Activated naive CD4-positive, alpha-beta T cell treated with anti-CD3 and anti-CD28 coated beads, Interleukin-2, amount 50 U/mL, for 72 hours (primary cell): ENCODE measurements at regions not wholly inside any gene's neighbourhood (a gene's known extent, or its start where the extent isn't known, plus 50 kb on each side); places are given as distances from the start of the nearest gene placed in this dataset.

Source experiments
- ATAC-seq, 2 donors: fragments of 150-1000 bp; cut with Tn5 transposase; 2 replicates each; pipeline ENCODE4 v1.10.0; 2021; ENCODE audit warnings: mild to moderate bottlenecking in 2 of 2, moderate library complexity in 2 of 2
- DNase-seq, 2 donors: peaks; one replicate each; pipeline ENCODE4 v3.0.0; 2021 to 2022; ENCODE audit warnings: low spot score in 2 of 2
- H3K27ac Mint-ChIP-seq, 2 donors: one replicate each; pipeline ENCODE4 v1.8.0; 2022; ENCODE audit warnings: mild to moderate bottlenecking in 2 of 2, mixed read lengths in 2 of 2
- H3K36me3 Mint-ChIP-seq, 2 donors: one replicate each; pipeline ENCODE4 v1.8.0; 2022; ENCODE audit warnings: mixed read lengths in 2 of 2
- H3K9me3 Mint-ChIP-seq, 2 donors: one replicate each; pipeline ENCODE4 v1.8.0; 2022; ENCODE audit warnings: mixed read lengths in 2 of 2

DNA sequence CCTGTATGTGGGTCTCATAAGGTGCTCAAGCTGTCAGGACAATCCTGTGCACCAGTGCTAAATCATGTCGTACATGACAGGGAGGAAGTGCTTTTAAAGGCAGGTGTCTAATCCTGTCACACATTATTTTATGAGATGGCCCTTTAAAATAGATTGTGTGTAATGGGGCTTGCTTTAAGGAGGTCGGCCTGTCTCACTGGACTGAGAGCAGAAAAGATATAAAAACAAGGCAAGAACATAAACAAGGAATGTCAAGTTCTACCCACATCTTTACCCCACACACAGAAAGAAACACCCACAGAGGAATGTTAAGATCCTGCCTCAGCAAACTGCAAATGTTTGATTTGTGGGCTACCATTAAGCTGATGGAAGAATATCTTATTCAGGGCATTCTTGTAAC, 279.0 kb downstream of the FOXA2 start:
- Mint-ChIP-seq H3K9me3 (peaks cover 5 to 11% of the 10 kb centered on the region in 2 donors), H3K36me3 (no peaks in the 10 kb centered on the region), H3K27ac (no peak overlapping the region)
- DNase-seq (no peak), ATAC-seq (no peak)

- Mint-ChIP-seq H3K9me3 (peaks cover 5 to 17% of the 10 kb centered on the region in 2 donors), H3K27ac (no peak overlapping the region), H3K36me3 (no peaks in the 10 kb centered on the region)
- ATAC-seq (no peak), DNase-seq (no peak)
These were observed 280.8 kb downstream of the FOXA2 start for GRCh38 chr20:22303523-22303922.

GRCh38 chr20:22302039-22302438, 282.3 kb downstream of the FOXA2 start:
- Mint-ChIP-seq H3K9me3 (peaks cover 5 to 17% of the 10 kb centered on the region in 2 donors), H3K27ac (no peak overlapping the region), H3K36me3 (no peaks in the 10 kb centered on the region)
- DNase-seq (no peak), ATAC-seq (no peak)

GRCh38 chr20:22293886-22294285, 290.5 kb downstream of the FOXA2 start:
- ATAC-seq (no peak), DNase-seq (no peak)
- no peak overlapping the region for H3K27ac Mint-ChIP-seq
- H3K36me3 Mint-ChIP-seq, result no peaks in the 10 kb centered on the region
- H3K9me3 Mint-ChIP-seq, result peaks cover 16 to 20% of the 10 kb centered on the region in 2 donors

- H3K9me3 Mint-ChIP-seq, result peaks cover 17 to 18% of the 10 kb centered on the region in 2 donors
- DNase-seq, result no peak
- no peak for ATAC-seq
- H3K27ac Mint-ChIP-seq, result no peak overlapping the region
- no peaks in the 10 kb centered on the region for H3K36me3 Mint-ChIP-seq
These were observed 294.9 kb downstream of the FOXA2 start for GRCh38 chr20:22289442-22289841.

- no peak for DNase-seq
- Mint-ChIP-seq H3K36me3 (no peaks in the 10 kb centered on the region), H3K27ac (no peak overlapping the region), H3K9me3 (peaks cover 16 to 17% of the 10 kb centered on the region in 2 donors)
- no peak for ATAC-seq
These were observed 295.4 kb downstream of the FOXA2 start for GRCh38 chr20:22288957-22289356.

GRCh38 chr20:22288156-22288555, 296.2 kb downstream of the FOXA2 start:
- no peak for ATAC-seq
- Mint-ChIP-seq H3K27ac (no peak overlapping the region), H3K36me3 (no peaks in the 10 kb centered on the region), H3K9me3 (peaks cover 11 to 12% of the 10 kb centered on the region in 2 donors)
- no peak for DNase-seq

DNA sequence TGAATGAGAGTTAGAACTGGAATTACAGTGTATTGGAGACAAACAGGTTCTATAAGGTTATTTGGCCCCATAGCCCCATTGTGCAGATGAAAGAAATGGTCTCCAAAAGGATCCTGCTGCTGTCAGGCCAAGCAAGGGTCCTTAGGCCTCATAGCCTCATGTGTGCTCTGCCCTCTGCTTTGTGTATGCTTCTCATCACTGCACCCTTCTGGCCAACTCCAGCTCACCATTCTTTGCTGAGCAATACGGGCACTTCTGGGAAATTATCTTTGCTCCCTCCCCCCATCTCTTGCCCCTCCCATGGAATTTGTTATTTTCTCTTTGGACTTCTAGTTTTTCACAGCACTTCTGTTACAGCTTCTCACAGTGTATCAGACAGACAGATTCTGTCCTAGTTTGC, 298.8 kb downstream of the FOXA2 start:
- H3K9me3 Mint-ChIP-seq, result peaks cover 6 to 9% of the 10 kb centered on the region in 2 donors
- ATAC-seq (no peak), DNase-seq (no peak)
- no peak overlapping the region for H3K27ac Mint-ChIP-seq
- no peaks in the 10 kb centered on the region for H3K36me3 Mint-ChIP-seq

DNA sequence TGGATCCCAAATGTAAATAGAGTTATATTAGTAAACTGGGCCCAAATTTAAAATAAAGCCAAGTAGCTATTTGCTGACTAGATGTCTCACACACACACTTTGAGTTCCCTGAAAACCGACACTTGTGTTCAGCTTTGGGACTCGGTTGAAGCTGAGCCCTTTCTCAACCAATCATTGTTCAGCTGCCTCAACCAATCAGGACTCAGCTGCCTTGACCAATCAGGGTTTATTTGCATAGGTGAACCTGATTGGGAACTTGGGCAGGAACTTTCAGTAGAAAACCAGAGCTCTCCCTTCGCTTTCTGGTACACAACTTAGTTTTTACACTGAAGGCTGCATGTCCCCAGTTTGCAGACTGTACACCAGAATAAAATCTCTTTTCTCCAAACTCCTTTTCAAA, 301.7 kb downstream of the FOXA2 start:
- DNase-seq (no peak), ATAC-seq (no peak)
- no peaks in the 10 kb centered on the region for H3K36me3 Mint-ChIP-seq
- no peak overlapping the region for H3K27ac Mint-ChIP-seq
- H3K9me3 Mint-ChIP-seq, result peaks cover 6 to 9% of the 10 kb centered on the region in 2 donors

GRCh38 chr20:22274330-22274729, 310.0 kb downstream of the FOXA2 start:
- Mint-ChIP-seq H3K27ac (no peak overlapping the region), H3K9me3 (peaks cover 9 to 11% of the 10 kb centered on the region in 2 donors), H3K36me3 (no peaks in the 10 kb centered on the region)
- no peak for ATAC-seq
- DNase-seq, result no peak

DNA sequence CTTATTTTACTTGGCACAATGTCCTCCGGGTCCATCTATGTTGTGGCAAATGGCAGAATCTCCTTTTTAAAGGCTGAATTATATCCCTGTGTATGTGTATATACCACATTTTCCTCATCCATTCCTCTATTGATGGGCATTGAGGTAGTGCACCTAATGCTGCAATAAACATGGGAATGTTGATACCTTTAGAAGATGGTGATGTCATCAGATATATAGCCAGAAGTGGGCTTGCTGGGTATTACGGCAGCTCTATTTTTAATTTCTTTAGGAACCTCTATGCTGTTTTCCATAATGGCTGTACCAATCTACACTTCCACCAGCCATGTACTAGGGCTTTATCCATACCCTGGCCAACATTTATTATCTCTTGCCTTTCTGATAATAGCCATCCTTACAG, 315.7 kb downstream of the FOXA2 start:
- H3K9me3 Mint-ChIP-seq, result peaks cover 5% of the 10 kb centered on the region in 2 donors
- DNase-seq (no peak), ATAC-seq (no peak)
- no peaks in the 10 kb centered on the region for H3K36me3 Mint-ChIP-seq
- H3K27ac Mint-ChIP-seq, result no peak overlapping the region

DNA sequence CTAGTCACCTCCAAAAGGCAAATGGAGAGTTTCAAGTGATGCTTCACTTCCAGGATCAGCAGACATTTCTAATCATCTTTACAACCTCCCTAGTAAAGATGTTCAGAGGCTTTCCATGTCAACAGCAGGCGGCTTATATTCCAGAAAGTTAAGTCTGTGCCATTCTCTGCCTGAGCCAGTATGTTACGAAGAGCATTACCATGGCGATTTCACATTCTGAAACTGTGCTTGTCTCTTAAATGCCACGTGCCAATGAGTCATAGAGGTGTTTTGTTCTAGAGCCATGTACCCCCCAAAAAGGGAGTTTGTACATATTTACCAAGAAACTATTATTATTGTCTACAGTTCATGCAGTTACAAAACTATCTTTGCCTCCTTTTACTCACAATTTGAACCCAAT, 319.5 kb downstream of the FOXA2 start:
- H3K36me3 Mint-ChIP-seq, result peaks cover 0 to 5% of the 10 kb centered on the region in 2 donors
- H3K27ac Mint-ChIP-seq, result no peak overlapping the region
- H3K9me3 Mint-ChIP-seq, result peaks cover 5 to 13% of the 10 kb centered on the region in 2 donors
- no peak for DNase-seq
- ATAC-seq, result no peak

GRCh38 chr20:22260506-22260905, 323.9 kb downstream of the FOXA2 start:
- DNase-seq (no peak), ATAC-seq (no peak)
- Mint-ChIP-seq H3K9me3 (peaks cover 0 to 12% of the 10 kb centered on the region in 2 donors), H3K36me3 (peaks cover 0 to 5% of the 10 kb centered on the region in 2 donors), H3K27ac (no peak overlapping the region)

- no peak overlapping the region for H3K27ac Mint-ChIP-seq
- ATAC-seq (no peak), DNase-seq (no peak)
- peaks cover 4 to 20% of the 10 kb centered on the region in 2 donors for H3K9me3 Mint-ChIP-seq
- H3K36me3 Mint-ChIP-seq, result peaks cover 0 to 5% of the 10 kb centered on the region in 2 donors
These were observed 326.5 kb downstream of the FOXA2 start for GRCh38 chr20:22257912-22258311.

GRCh38 chr20:22248051-22248667, 336.2 kb downstream of the FOXA2 start:
- H3K9me3 Mint-ChIP-seq, result peaks cover 2 to 6% of the 10 kb centered on the region in 2 donors
- no peak overlapping the region for H3K27ac Mint-ChIP-seq
- H3K36me3 Mint-ChIP-seq, result no peaks in the 10 kb centered on the region
- ATAC-seq (no peak), DNase-seq (no peak)

DNA sequence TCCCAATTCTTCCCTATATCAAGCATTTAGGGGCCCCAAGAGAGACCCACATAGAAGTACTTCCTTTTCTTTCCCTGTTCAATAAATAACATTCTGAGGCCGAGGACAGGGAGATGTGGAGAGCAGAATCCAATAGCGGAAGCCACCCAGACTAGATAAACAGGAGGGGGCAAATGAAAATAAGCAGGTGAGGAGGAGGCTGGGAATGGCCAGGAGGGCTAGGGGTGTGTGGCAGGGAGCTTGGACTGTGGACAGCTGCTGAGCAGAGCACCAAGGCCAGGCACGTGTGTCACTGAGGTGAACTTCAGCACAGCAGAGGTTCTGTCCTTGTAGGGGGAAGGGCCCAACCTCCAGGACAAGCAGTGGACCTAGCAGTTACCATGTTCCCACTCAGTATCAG, 339.2 kb downstream of the FOXA2 start:
- no peak for DNase-seq
- Mint-ChIP-seq H3K9me3 (peaks cover 5 to 7% of the 10 kb centered on the region in 2 donors), H3K27ac (no peak overlapping the region), H3K36me3 (no peaks in the 10 kb centered on the region)
- no peak for ATAC-seq

GRCh38 chr20:22243067-22243466, 341.3 kb downstream of the FOXA2 start:
- Mint-ChIP-seq H3K9me3 (peaks cover 10% of the 10 kb centered on the region in 2 donors), H3K27ac (no peak overlapping the region), H3K36me3 (no peaks in the 10 kb centered on the region)
- ATAC-seq (no peak), DNase-seq (no peak)

DNA sequence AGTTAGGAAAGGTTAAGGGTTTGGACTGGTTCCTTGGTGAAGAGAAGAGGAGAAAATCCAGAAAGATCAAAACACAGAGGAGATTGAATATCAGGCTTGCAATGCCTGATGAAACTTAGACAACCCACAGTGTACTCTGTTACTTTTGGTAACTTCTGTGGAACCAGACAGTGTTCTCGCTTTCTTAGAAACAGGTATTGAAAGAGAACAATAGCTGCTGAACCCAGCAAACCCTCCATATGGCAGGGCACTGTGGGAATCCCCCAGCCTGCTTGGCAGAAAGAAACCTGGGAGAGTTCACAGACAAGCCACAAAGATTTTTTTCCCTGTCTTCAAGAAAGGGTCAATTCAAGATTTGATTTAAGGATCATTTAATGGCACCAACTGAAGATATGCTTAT, 342.8 kb downstream of the FOXA2 start:
- peaks cover 10 to 13% of the 10 kb centered on the region in 2 donors for H3K9me3 Mint-ChIP-seq
- no peaks in the 10 kb centered on the region for H3K36me3 Mint-ChIP-seq
- no peak for ATAC-seq
- H3K27ac Mint-ChIP-seq, result no peak overlapping the region
- DNase-seq, result no peak
